Keratinocyte (primary cell): ENCODE measurements at regions not wholly inside any gene's neighbourhood (a gene's known extent, or its start where the extent isn't known, plus 50 kb on each side); places are given as distances from the start of the nearest gene placed in this dataset.

Experiments used
- DNase-seq: peaks from one replicate; pipeline ENCODE4 v3.0.0-alpha.2; 2011; ENCODE audit warnings: low read depth, missing footprints, low spot score
- FAIRE-seq: peaks from 2 replicates; lab custom pipeline; 2011; peaks lifted over from hg19 to GRCh38; lab: Jason Lieb, UNC
- H2AFZ ChIP-seq: 2 replicates; pipeline ENCODE4 v1.6.0; 2012; ENCODE audit warnings: low read length, control low read depth, inconsistent platforms; ENCODE audit not compliant: control insufficient read depth
- H3K27ac ChIP-seq: 2 replicates; pipeline ENCODE4 v1.5.1; 2011; ENCODE audit warnings: low read length; ENCODE audit not compliant: control insufficient read depth, insufficient read depth
- H3K27me3 ChIP-seq: 3 replicates; pipeline ENCODE4 v1.6.0; 2011; ENCODE audit warnings: low read length; ENCODE audit not compliant: control insufficient read depth, insufficient read depth; ENCODE audit errors: extremely low read depth
- H3K36me3 ChIP-seq, 2 experiments: 2 replicates in 1 of 2; 3 replicates in 1 of 2; pipeline ENCODE4 v1.5.1; 2011; ENCODE audit warnings: low read length in 2 of 2, mild to moderate bottlenecking in 1 of 2; ENCODE audit not compliant: control insufficient read depth in 2 of 2, insufficient read depth in 2 of 2; ENCODE audit errors: extremely low read depth in 1 of 2
- H3K4me1 ChIP-seq: 3 replicates; pipeline ENCODE4 v1.5.1; 2011; ENCODE audit warnings: low read length; ENCODE audit not compliant: control insufficient read depth, insufficient read depth; ENCODE audit errors: extremely low read depth
- H3K4me2 ChIP-seq: 3 replicates; pipeline ENCODE4 v1.6.0; 2011; ENCODE audit warnings: low read depth, low read length; ENCODE audit not compliant: control insufficient read depth, insufficient read depth; ENCODE audit errors: extremely low read depth
- H3K4me3 ChIP-seq, 3 experiments: fragments of 200-600 bp in 1 of 3; sonication (generic) in 1 of 3; 2 replicates in 2 of 3; 3 replicates in 1 of 3; pipeline ENCODE4 v1.5.1; 2011 to 2016; ENCODE audit warnings: low read length in 3 of 3, mild to moderate bottlenecking in 3 of 3, control low read depth in 2 of 3, inconsistent platforms in 1 of 3, low read depth in 1 of 3, mixed read lengths in 1 of 3, mixed run types in 1 of 3, moderate library complexity in 1 of 3; ENCODE audit not compliant: control insufficient read depth in 2 of 3, insufficient read depth in 2 of 3; ENCODE audit errors: extremely low read depth in 1 of 3
- H3K79me2 ChIP-seq: 2 replicates; pipeline ENCODE4 v1.6.0; 2012; ENCODE audit warnings: low read length; ENCODE audit not compliant: control insufficient read depth, insufficient read depth
- H3K9ac ChIP-seq: 3 replicates; pipeline ENCODE4 v1.6.0; 2011; ENCODE audit warnings: low read length; ENCODE audit not compliant: control insufficient read depth, insufficient read depth; ENCODE audit errors: extremely low read depth
- H3K9me1 ChIP-seq: 3 replicates; pipeline ENCODE4 v1.6.0; 2011; ENCODE audit warnings: low read length; ENCODE audit not compliant: control insufficient read depth, insufficient read depth; ENCODE audit errors: extremely low read depth
- H3K9me3 ChIP-seq: 2 replicates; pipeline ENCODE4 v1.5.1; 2012; ENCODE audit warnings: low read depth, low read length; ENCODE audit not compliant: control insufficient read depth
- H4K20me1 ChIP-seq: 3 replicates; pipeline ENCODE4 v1.6.0; 2011; ENCODE audit warnings: low read length; ENCODE audit not compliant: control insufficient read depth, insufficient read depth; ENCODE audit errors: extremely low read depth
- CTCF ChIP-seq, 3 experiments: IDR thresholded peaks in 1 of 3; conservative IDR thresholded peaks in 1 of 3; optimal IDR thresholded peaks in 1 of 3; 2 replicates in 2 of 3; 3 replicates in 1 of 3; pipeline versions ENCODE3 to v1.5.1; 2011; ENCODE audit warnings: low read length in 3 of 3, mild to moderate bottlenecking in 3 of 3, moderate library complexity in 2 of 3, control low read depth in 1 of 3, inconsistent platforms in 1 of 3; ENCODE audit not compliant: insufficient read depth in 2 of 3; ENCODE audit errors: extremely low read depth in 1 of 3
- EZH2 ChIP-seq: IDR thresholded peaks from one replicate; pipeline ENCODE4 v1.6.1; 2012; ENCODE audit warnings: inconsistent platforms, mild to moderate bottlenecking, low read length, moderate library complexity
- dilution Hi-C: fragments of 300-500 bp; cut with MboI; formaldehyde crosslinking; loops from one replicate; pipeline ENCODE4 v1.7.0; 2020; ENCODE audit warnings: low sequenced_read_pairs; ENCODE audit not compliant: extremely low pct_ligation_motif_present

- no peaks in the 10 kb centered on the region for H3K36me3 ChIP-seq
- H3K79me2 ChIP-seq, result no peaks in the 10 kb centered on the region
- no peaks in the 10 kb centered on the region for H3K9me3 ChIP-seq
- TF ChIP-seq CTCF (optimal IDR thresholded peaks at IDR 0.05 in 1 of 3, IDR thresholded peaks at IDR 0.05 in 1 of 3, conservative IDR thresholded peaks at IDR 0.05 in 1 of 3; ENCODE audit: extremely low read depth in 1 of 3, insufficient read depth in 2 of 3, low read length in 3 of 3), result no peak
- H2AFZ ChIP-seq, result no peak overlapping the region
- H3K4me1 ChIP-seq, result no peaks in the 10 kb centered on the region
- no peak overlapping the region for H3K27ac ChIP-seq
- no peak for DNase-seq
- H3K9me1 ChIP-seq, result no peaks in the 10 kb centered on the region
- H3K4me3 ChIP-seq, result no peak overlapping the region
- dilution Hi-C loops, result no loop called here
- H4K20me1 ChIP-seq, result no peaks in the 10 kb centered on the region
- no peak for FAIRE-seq
- H3K27me3 ChIP-seq, result no peaks in the 10 kb centered on the region
- no peak overlapping the region for H3K9ac ChIP-seq
- no peak overlapping the region for H3K4me2 ChIP-seq
Observed at GRCh38 chr12:127538316-127538715, 728.7 kb upstream of the TMEM132C start.

DNA sequence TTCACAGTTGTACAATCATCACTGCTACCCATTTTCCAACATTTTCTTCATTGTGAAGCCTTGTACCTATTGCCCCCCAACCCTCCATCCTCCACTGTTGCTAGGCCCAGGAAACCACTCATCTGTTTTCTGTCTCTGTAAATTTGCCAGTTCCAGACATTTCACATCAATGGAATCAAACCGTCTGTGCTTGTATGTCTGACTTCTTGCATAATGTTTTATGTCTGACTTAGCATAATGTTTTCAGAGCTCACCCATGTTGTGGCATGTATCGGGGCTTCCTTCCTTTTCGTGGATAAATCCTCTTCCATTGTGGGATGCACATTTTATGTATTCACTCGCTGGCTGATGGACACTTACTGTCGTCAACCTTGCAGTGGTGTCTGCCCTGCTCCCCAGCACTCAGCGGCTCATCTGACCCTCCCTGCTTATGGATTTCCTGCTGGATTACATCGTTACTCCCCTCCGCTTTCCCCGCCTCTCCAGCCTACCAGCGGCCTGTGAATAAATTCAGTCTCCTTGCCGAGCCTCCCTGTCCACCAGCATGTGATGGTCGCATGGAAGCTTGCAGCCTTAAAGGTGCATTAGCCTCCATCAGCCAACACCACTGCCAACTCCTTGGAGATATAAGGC lies 727.6 kb upstream of the TMEM132C start:
- dilution Hi-C loops, result no loop called here
- Histone ChIP-seq H3K4me2 (no peak overlapping the region), H3K9me3 (no peaks in the 10 kb centered on the region), H3K79me2 (no peaks in the 10 kb centered on the region), H2AFZ (no peak overlapping the region), H3K36me3 (no peaks in the 10 kb centered on the region), H3K27ac (no peak overlapping the region), H3K4me3 (no peak overlapping the region), H3K27me3 (no peaks in the 10 kb centered on the region), H4K20me1 (no peaks in the 10 kb centered on the region), H3K9me1 (no peaks in the 10 kb centered on the region), H3K4me1 (no peaks in the 10 kb centered on the region), H3K9ac (no peak overlapping the region)
- TF ChIP-seq CTCF (optimal IDR thresholded peaks at IDR 0.05 in 1 of 3, IDR thresholded peaks at IDR 0.05 in 1 of 3, conservative IDR thresholded peaks at IDR 0.05 in 1 of 3; ENCODE audit: extremely low read depth in 1 of 3, insufficient read depth in 2 of 3, low read length in 3 of 3), result no peak
- TF ChIP-seq EZH2, result no peak
- DNase-seq (no peak), FAIRE-seq (no peak)
